ENCODE measurements at regions not wholly inside any gene's neighbourhood (a gene's known extent, or its start where the extent isn't known, plus 50 kb on each side); places are given as distances from the start of the nearest gene placed in this dataset.

DNA sequence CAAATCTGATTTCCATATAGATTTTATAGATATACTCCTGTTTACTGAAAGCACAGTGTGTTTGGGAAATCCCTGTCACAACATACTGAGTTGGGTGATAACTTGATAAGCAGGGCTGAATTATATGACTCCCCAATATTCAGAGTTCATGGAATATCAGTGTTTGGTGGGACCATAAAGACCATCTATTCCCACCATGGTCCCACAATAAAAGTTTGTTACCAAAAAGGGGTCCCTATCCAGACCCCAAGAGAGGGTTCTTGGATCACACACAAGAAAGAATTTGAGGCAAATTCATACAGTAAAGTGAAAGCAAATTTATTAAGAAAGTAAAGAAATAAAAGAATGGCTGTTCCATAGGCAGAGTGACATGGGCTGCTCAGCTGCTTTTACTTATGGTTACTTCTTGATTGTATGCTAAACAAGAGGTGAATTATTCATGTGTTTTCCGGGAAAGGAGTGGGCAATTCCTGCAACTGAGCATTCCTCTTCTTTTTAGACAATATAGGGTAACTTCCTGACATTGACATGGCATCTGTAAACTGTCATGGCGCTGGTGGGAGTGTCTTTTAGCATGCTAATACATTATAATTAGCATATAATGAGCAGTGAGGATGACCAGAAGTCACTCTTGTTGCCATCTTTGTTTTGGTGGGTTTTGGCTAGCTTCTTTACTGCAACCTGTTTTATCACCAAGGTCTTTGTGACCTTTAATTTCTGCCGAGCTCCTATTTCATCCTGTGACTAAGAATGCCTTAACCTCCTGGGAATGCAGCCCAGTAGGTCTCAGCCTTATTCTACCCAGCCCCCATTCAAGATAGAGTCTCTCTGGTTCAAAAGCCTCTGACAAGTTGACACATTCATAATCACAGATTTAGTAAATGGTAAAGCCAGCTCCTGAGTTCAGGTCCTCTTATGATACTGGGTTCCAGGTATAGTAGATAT is 240.6 kb upstream of the PDGFD start:
- TF ChIP-seq, protein P1, sequence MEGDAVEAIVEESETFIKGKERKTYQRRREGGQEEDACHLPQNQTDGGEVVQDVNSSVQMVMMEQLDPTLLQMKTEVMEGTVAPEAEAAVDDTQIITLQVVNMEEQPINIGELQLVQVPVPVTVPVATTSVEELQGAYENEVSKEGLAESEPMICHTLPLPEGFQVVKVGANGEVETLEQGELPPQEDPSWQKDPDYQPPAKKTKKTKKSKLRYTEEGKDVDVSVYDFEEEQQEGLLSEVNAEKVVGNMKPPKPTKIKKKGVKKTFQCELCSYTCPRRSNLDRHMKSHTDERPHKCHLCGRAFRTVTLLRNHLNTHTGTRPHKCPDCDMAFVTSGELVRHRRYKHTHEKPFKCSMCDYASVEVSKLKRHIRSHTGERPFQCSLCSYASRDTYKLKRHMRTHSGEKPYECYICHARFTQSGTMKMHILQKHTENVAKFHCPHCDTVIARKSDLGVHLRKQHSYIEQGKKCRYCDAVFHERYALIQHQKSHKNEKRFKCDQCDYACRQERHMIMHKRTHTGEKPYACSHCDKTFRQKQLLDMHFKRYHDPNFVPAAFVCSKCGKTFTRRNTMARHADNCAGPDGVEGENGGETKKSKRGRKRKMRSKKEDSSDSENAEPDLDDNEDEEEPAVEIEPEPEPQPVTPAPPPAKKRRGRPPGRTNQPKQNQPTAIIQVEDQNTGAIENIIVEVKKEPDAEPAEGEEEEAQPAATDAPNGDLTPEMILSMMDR (IDR thresholded peaks at IDR 0.05; ENCODE audit: low read depth, low read length, missing control alignments), result no peak
- no peak overlapping the region for H3K4me3 ChIP-seq (ENCODE audit: low read depth, low read length)
- DNase-seq (ENCODE audit: low read depth), result no peak
- in situ Hi-C loops (cut with HindIII; ENCODE audit: low sequenced_read_pairs), result loop anchor here (10.0 kb wide), 1 partner anchor 60 kb away; no protein-coding TSS in a partner anchor

DNA sequence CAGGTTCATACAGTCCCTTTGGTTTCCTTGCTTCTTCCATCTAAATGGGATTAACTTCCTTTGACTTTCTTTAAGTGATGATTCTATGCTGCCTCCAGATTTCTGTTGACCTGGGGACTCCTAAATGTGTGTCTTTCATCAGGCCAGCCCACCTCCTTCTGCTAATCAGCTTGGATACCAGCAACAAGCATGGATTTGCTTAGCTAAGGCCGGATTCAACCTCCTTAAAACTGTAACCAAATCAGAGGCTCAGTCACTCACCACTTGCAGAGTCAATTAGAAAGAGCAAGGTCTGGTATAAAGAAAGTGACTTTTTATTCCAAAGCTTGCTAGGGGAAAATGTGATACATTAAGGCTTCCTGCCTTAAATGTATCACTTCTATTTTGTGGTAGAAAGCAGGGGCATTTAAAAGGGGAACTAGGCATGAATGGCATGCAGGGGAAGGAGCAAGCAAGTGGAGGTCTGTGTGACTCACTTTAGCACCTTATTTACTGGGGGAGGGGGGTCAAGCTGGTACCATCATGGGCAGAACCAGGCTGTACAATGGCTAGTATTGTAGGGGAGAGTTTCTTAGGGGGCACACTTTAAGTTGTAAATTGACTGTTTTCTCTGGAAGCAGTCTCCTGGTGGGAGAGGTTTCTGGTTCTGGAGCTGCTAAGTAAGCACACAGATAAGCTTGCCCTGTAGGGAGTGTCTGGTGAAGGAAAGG is 239.0 kb upstream of the PDGFD start:
- no peak for DNase-seq (ENCODE audit: low read depth)
- no peak overlapping the region for H3K4me3 ChIP-seq (ENCODE audit: low read depth, low read length)
- in situ Hi-C loops (cut with HindIII; ENCODE audit: low sequenced_read_pairs), result loop anchor here (10.0 kb wide), 1 partner anchor 62 kb away; no protein-coding TSS in a partner anchor
- TF ChIP-seq, protein P1 (IDR thresholded peaks at IDR 0.05; ENCODE audit: low read depth, low read length, missing control alignments), result no peak

DNA sequence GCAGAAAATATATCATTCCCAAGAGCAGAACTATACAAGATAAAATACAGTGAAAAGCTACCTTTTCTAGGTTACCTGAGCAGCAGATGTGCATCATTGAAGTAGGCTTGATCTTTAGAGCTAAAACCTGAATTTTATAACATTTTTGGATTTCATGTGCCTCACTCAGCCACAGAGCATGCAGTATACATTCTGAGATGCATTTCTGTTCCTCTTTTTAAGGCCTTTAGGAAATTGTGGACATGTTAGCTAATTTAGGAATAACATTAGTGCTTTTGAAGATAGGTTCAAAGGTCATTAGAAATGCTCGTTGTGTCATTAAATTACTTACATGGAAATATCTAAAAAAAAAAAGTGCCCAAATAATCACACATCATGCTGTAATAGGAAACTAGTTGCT is 230.6 kb upstream of the PDGFD start:
- H3K4me3 ChIP-seq (ENCODE audit: low read depth, low read length), result no peak overlapping the region
- TF ChIP-seq, protein P1 (IDR thresholded peaks at IDR 0.05; ENCODE audit: low read depth, low read length, missing control alignments), result no peak
- no peak for DNase-seq (ENCODE audit: low read depth)
- in situ Hi-C loops (cut with HindIII; ENCODE audit: low sequenced_read_pairs), result no loop called here

DNA sequence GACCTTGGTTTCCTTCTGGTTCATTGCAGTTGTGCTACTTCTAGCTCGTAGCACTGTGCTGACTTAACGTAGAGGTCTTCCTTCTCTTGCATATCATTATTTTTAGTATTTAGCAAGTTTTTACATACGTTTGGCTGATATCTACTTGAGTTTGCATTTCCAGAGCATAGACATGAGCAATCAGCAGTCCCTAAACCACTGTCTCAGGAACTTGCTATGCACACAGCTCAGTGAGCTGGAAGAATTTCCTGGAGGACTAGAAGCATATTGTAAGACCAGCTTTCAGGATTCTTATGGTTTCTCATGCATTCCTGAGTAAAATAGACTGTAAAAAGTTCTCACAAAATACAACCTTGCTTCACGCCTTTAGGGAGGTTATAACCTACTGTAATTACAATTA is 226.7 kb upstream of the PDGFD start:
- H3K4me3 ChIP-seq (ENCODE audit: low read depth, low read length), result no peak overlapping the region
- peak; percentile 58 for DNase-seq (ENCODE audit: low read depth)
- in situ Hi-C loops (cut with HindIII; ENCODE audit: low sequenced_read_pairs), result no loop called here
- TF ChIP-seq, protein P1 (IDR thresholded peaks at IDR 0.05; ENCODE audit: low read depth, low read length, missing control alignments), result no peak

DNA sequence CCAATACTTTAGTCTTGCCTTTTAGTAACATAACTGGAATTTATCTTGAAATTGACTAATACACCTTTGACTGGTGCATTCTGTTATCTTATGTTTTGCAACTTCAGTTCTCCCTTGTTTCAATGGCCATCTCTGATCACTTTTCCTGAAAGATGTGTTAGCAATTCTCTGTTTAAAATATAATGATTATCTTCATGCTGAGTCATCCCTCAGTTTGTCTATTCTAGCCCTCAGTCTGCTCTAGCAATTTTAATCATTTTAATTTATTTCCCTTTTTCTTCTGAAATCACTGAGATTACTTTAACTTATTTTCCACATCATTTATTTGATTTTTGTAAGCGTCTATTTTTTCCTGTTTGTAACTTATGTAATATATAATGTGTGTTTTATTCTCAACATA is 221.9 kb upstream of the PDGFD start:
- H3K4me3 ChIP-seq (ENCODE audit: low read depth, low read length), result no peak overlapping the region
- in situ Hi-C loops (cut with HindIII; ENCODE audit: low sequenced_read_pairs), result no loop called here
- TF ChIP-seq, protein P1 (IDR thresholded peaks at IDR 0.05; ENCODE audit: low read depth, low read length, missing control alignments), result no peak
- no peak for DNase-seq (ENCODE audit: low read depth)

DNA sequence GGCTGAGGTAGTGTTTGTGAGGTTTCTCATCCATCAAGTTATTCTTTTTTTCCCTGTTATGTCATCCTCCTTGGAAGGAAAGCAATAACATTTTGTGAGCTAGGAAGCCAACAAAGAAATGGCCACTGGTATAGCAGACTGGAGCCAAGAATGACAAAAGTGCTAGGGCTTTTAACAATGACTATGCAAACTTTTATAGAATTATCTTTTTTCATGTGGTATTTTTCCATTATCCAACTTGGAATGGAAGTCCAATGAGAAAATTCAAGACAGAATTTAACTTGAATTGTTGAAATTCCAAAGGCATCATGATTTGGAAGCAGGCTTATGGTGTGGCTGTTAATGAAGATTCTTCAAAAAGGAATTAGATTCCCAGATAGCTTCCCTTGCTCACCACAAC is 216.4 kb upstream of the PDGFD start:
- no peak overlapping the region for H3K4me3 ChIP-seq (ENCODE audit: low read depth, low read length)
- TF ChIP-seq, protein P1 (IDR thresholded peaks at IDR 0.05; ENCODE audit: low read depth, low read length, missing control alignments), result no peak
- in situ Hi-C loops (cut with HindIII; ENCODE audit: low sequenced_read_pairs), result no loop called here
- DNase-seq (ENCODE audit: low read depth), result peak; percentile 16
